ENCODE measurements at regions not wholly inside any gene's neighbourhood (a gene's known extent, or its start where the extent isn't known, plus 50 kb on each side); places are given as distances from the start of the nearest gene placed in this dataset.

- TF ChIP-seq CTCF (IDR thresholded peaks at IDR 0.05) (no peak), POLR2AphosphoS5 (IDR thresholded peaks at IDR 0.05; ENCODE audit: insufficient read depth in 1 of 2, low read depth in 1 of 2) (no peak), POLR2A (IDR thresholded peaks at IDR 0.05) (no peak)
Observed at GRCh38 chr17:71628306-71628705, 492.5 kb upstream of the SOX9 start.

All from vagina (tissue), 2 donors.